IPS-18a (cell line): ENCODE measurements at regions not wholly inside any gene's neighbourhood (a gene's known extent, or its start where the extent isn't known, plus 50 kb on each side); places are given as distances from the start of the nearest gene placed in this dataset.

Experiments
- H3K27ac ChIP-seq: one replicate; pipeline ENCODE4 v1.5.1; 2013; ENCODE audit warnings: low read length
- H3K27me3 ChIP-seq: one replicate; pipeline ENCODE4 v1.6.1; 2013; ENCODE audit warnings: mild to moderate bottlenecking, low read length; ENCODE audit not compliant: control insufficient read depth, insufficient read depth
- H3K36me3 ChIP-seq: one replicate; pipeline ENCODE4 v1.6.1; 2013; ENCODE audit warnings: low read depth, low read length; ENCODE audit not compliant: control insufficient read depth
- H3K4me1 ChIP-seq: one replicate; pipeline ENCODE4 v1.6.1; 2013; ENCODE audit warnings: low read depth, low read length; ENCODE audit not compliant: control insufficient read depth
- H3K4me3 ChIP-seq: one replicate; pipeline ENCODE4 v1.5.1; 2013; ENCODE audit warnings: low read length
- H3K9ac ChIP-seq: one replicate; pipeline ENCODE4 v1.6.1; 2013; ENCODE audit warnings: mild to moderate bottlenecking, low read length, moderate library complexity
- H3K9me3 ChIP-seq: one replicate; pipeline ENCODE4 v1.6.1; 2013; ENCODE audit warnings: low read depth, low read length; ENCODE audit not compliant: control insufficient read depth

DNA sequence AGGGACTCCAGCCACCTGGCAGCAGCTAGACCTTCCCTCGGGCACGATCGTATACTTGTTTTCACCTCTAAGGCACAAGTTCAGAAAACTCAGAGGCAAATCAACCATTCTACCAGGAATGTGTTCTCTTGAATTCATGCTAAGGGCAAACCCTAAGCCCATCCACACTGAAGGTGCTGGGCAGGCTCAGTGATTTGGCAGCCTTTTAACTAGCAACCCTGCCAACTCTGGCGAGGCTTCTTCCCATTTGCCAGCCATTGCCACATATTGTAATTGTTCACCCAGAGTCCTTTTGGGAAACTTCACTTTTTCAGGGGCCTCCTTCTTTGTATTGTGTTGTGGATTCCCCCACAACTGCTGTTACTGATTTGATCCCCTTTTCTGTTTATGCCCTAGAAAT lies 298.6 kb upstream of the LDB2 start:
- H3K9me3 ChIP-seq = no peaks in the 10 kb centered on the region
- H3K27ac ChIP-seq = no peak overlapping the region
- H3K4me3 ChIP-seq = no peak overlapping the region
- H3K27me3 ChIP-seq = no peaks in the 10 kb centered on the region
- H3K4me1 ChIP-seq = no peaks in the 10 kb centered on the region
- H3K9ac ChIP-seq = no peak overlapping the region
- H3K36me3 ChIP-seq = no peaks in the 10 kb centered on the region

- no peaks in the 10 kb centered on the region for H3K27me3 ChIP-seq
- H3K9me3 ChIP-seq = no peaks in the 10 kb centered on the region
- no peak overlapping the region for H3K9ac ChIP-seq
- H3K4me3 ChIP-seq = no peak overlapping the region
- H3K4me1 ChIP-seq = no peaks in the 10 kb centered on the region
- no peak overlapping the region for H3K27ac ChIP-seq
- no peaks in the 10 kb centered on the region for H3K36me3 ChIP-seq
Observed at GRCh38 chr4:17195461-17196275, 297.2 kb upstream of the LDB2 start.

GRCh38 chr4:17194586-17194985 lies 296.1 kb upstream of the LDB2 start:
- Histone ChIP-seq H3K27me3 (no peaks in the 10 kb centered on the region), H3K4me3 (no peak overlapping the region), H3K36me3 (no peaks in the 10 kb centered on the region), H3K27ac (no peak overlapping the region), H3K9ac (no peak overlapping the region), H3K9me3 (no peaks in the 10 kb centered on the region), H3K4me1 (no peaks in the 10 kb centered on the region)

- no peak overlapping the region for H3K27ac ChIP-seq
- no peak overlapping the region for H3K9ac ChIP-seq
- H3K36me3 ChIP-seq = no peaks in the 10 kb centered on the region
- no peak overlapping the region for H3K4me3 ChIP-seq
- no peaks in the 10 kb centered on the region for H3K27me3 ChIP-seq
- H3K9me3 ChIP-seq = no peaks in the 10 kb centered on the region
- H3K4me1 ChIP-seq = peaks cover 14% of the 10 kb centered on the region
Observed at GRCh38 chr4:17189759-17190158, 291.3 kb upstream of the LDB2 start.

GRCh38 chr4:17189401-17189720 lies 290.9 kb upstream of the LDB2 start:
- Histone ChIP-seq H3K4me3 (no peak overlapping the region), H3K9me3 (no peaks in the 10 kb centered on the region), H3K36me3 (no peaks in the 10 kb centered on the region), H3K27me3 (no peaks in the 10 kb centered on the region), H3K9ac (no peak overlapping the region), H3K4me1 (peaks cover 14% of the 10 kb centered on the region), H3K27ac (no peak overlapping the region)

- Histone ChIP-seq H3K9me3 (no peaks in the 10 kb centered on the region), H3K27me3 (no peaks in the 10 kb centered on the region), H3K27ac (no peak overlapping the region), H3K4me3 (no peak overlapping the region), H3K4me1 (peaks cover 14% of the 10 kb centered on the region), H3K9ac (no peak overlapping the region), H3K36me3 (no peaks in the 10 kb centered on the region)
Observed at GRCh38 chr4:17188547-17189400, 290.3 kb upstream of the LDB2 start.

GRCh38 chr4:17188125-17188524 lies 289.7 kb upstream of the LDB2 start:
- H3K4me3 ChIP-seq = no peak overlapping the region
- peaks cover 14% of the 10 kb centered on the region for H3K4me1 ChIP-seq
- no peaks in the 10 kb centered on the region for H3K36me3 ChIP-seq
- no peaks in the 10 kb centered on the region for H3K27me3 ChIP-seq
- no peaks in the 10 kb centered on the region for H3K9me3 ChIP-seq
- H3K27ac ChIP-seq = no peak overlapping the region
- H3K9ac ChIP-seq = no peak overlapping the region

GRCh38 chr4:17187003-17187402 lies 288.6 kb upstream of the LDB2 start:
- Histone ChIP-seq H3K27ac (no peak overlapping the region), H3K4me1 (peaks cover 14% of the 10 kb centered on the region), H3K9me3 (no peaks in the 10 kb centered on the region), H3K36me3 (no peaks in the 10 kb centered on the region), H3K9ac (no peak overlapping the region), H3K27me3 (no peaks in the 10 kb centered on the region), H3K4me3 (no peak overlapping the region)

DNA sequence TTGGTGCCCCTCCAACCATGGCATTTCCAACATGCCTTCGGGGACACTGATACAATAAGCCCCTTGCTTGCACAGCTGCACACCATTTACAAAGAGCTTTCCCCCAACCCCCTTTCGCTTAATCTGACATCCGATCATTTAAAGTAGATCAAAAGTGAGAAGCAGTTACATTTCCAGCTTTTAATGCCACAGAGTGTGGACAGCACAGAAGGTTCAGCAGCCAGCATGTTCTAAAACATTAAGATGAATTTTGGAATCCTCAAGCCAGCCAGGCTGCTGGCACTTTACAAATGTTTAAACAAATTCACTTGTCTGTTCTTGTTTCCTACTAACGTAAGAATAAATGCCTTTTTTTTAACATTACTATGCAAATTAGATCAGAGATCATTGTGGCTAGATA lies 284.4 kb upstream of the LDB2 start:
- Histone ChIP-seq H3K4me1 (peaks cover 6% of the 10 kb centered on the region), H3K9me3 (no peaks in the 10 kb centered on the region), H3K27ac (no peak overlapping the region), H3K27me3 (no peaks in the 10 kb centered on the region), H3K36me3 (no peaks in the 10 kb centered on the region), H3K4me3 (no peak overlapping the region), H3K9ac (no peak overlapping the region)

DNA sequence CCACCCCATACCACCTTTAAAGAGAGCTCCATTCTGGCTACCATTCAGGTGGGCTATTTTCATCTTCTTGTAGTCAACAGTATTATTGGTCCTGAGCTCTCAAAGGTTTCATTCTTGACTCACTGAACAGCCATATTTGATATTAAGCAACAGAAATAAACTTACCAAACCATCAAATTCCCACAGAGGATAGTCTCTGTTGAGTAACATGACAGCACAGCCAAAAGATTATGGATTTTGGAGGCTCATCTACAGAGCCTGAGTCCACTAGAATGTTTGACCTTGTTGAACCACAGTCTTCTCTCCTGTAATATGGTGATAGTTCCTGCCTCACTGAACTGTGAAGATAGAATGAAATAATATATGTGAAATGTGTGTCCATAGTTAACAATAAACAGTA lies 276.3 kb upstream of the LDB2 start:
- no peaks in the 10 kb centered on the region for H3K27me3 ChIP-seq
- H3K9ac ChIP-seq = no peak overlapping the region
- no peaks in the 10 kb centered on the region for H3K9me3 ChIP-seq
- no peak overlapping the region for H3K4me3 ChIP-seq
- no peaks in the 10 kb centered on the region for H3K36me3 ChIP-seq
- H3K27ac ChIP-seq = no peak overlapping the region
- H3K4me1 ChIP-seq = no peaks in the 10 kb centered on the region

DNA sequence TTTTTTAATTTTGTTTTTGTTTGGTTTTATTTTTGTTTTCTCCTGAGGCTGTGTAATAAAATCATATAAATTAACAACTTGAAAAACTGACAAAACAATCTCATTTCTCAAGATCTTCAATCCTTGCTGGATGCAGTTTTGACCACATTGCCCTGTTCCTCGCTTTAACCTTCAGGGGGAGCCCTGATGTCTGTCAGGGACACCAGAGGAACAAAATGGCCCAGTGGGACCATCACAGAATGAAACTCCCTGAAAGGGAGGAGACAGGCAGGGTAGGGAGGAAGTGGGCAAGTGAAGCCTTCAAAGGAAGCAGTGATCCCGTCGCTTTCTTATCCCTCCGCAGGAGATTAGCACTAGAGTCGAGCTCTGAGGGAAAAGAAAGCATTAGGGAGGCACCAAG lies 274.9 kb upstream of the LDB2 start:
- H3K36me3 ChIP-seq = no peaks in the 10 kb centered on the region
- H3K9me3 ChIP-seq = no peaks in the 10 kb centered on the region
- H3K4me3 ChIP-seq = no peak overlapping the region
- H3K4me1 ChIP-seq = peaks cover 8% of the 10 kb centered on the region
- no peaks in the 10 kb centered on the region for H3K27me3 ChIP-seq
- H3K9ac ChIP-seq = no peak overlapping the region
- no peak overlapping the region for H3K27ac ChIP-seq

- Histone ChIP-seq H3K27me3 (no peaks in the 10 kb centered on the region), H3K36me3 (no peaks in the 10 kb centered on the region), H3K4me3 (no peak overlapping the region), H3K27ac (no peak overlapping the region), H3K9ac (no peak overlapping the region), H3K9me3 (no peaks in the 10 kb centered on the region), H3K4me1 (peaks cover 12% of the 10 kb centered on the region)
Observed at GRCh38 chr4:17170131-17170530, 271.7 kb upstream of the LDB2 start.
